HPDE6-E6E7 (cell line): ENCODE measurements at regions not wholly inside any gene's neighbourhood (a gene's known extent, or its start where the extent isn't known, plus 50 kb on each side); places are given as distances from the start of the nearest gene placed in this dataset.

Experiments
- DNase-seq: peaks from one replicate; pipeline ENCODE4 v3.0.0; 2011; ENCODE audit warnings: missing footprints; ENCODE audit errors: extremely low spot score

DNA sequence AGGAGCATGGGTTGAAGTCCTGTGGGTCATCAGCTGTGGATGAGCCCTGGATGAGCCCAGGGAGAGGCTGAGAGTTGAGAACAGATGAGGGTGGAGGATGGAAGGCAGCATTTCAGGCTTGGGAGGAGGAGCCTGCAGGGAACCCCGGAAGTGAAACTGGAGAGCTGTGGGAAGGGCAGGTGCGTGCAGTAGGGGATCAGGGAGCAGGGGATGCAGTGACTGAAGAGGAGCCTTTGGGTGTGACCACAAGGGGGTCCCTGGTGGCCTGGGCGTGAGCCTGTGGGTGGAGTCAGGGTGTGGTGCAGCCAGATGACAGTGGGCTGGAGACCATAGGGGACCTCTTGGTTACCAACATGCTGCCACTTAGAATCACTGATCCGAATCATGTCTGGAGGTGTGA is 115.5 kb downstream of the PAPOLA start:
- DNase-seq, result no peak

- no peak for DNase-seq
Observed at GRCh38 chr14:96622926-96623325, 120.7 kb downstream of the PAPOLA start.

DNA sequence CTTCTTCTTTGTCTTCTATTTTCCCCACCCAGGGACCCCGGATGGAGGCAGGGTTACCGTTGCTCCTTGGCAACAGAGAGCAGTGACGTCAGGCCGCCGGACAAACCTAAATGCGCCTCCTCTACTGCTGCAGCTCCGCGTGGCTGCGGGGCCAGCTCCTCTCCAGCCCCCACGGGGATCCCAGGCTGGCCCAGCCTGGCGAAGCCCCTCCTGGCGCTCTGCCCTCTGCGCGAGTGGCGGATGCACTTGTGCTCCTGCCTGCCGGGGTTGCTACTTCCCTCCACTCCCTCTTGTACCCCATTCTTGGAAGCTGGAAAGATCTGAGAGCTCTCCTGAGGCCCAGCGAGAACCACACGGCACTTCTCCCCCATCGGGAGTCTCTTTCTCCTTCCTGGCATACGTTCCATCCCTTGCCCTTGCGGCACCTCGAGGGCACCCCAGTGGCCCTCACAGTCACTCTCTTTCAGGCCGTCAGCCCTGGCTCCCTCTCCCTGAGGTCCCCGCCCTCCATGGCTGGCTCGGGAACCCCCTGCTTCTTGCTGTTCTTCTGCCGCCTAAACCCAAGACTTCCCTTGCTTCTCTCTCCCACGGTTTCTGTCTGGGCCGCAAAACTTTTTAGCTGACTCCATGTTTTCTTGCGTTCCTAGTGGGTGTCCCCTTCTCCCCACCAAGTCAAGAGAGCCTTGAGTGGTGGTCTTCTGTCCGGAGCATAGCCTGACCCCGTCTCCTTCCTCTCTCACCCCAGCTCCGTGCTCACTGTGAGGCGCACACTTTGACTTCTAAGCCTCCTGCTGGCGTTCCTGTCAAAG is 121.7 kb downstream of the PAPOLA start:
- no peak for DNase-seq

- no peak for DNase-seq
Observed at GRCh38 chr14:96624661-96625425, 122.7 kb downstream of the PAPOLA start.

GRCh38 chr14:96625426-96625985 is 123.3 kb downstream of the PAPOLA start:
- no peak for DNase-seq

GRCh38 chr14:96626121-96626768 is 124.1 kb downstream of the PAPOLA start:
- no peak for DNase-seq

GRCh38 chr14:96626916-96627315 is 124.7 kb downstream of the PAPOLA start:
- DNase-seq, result no peak

GRCh38 chr14:96627386-96627785 is 125.2 kb downstream of the PAPOLA start:
- no peak for DNase-seq

DNA sequence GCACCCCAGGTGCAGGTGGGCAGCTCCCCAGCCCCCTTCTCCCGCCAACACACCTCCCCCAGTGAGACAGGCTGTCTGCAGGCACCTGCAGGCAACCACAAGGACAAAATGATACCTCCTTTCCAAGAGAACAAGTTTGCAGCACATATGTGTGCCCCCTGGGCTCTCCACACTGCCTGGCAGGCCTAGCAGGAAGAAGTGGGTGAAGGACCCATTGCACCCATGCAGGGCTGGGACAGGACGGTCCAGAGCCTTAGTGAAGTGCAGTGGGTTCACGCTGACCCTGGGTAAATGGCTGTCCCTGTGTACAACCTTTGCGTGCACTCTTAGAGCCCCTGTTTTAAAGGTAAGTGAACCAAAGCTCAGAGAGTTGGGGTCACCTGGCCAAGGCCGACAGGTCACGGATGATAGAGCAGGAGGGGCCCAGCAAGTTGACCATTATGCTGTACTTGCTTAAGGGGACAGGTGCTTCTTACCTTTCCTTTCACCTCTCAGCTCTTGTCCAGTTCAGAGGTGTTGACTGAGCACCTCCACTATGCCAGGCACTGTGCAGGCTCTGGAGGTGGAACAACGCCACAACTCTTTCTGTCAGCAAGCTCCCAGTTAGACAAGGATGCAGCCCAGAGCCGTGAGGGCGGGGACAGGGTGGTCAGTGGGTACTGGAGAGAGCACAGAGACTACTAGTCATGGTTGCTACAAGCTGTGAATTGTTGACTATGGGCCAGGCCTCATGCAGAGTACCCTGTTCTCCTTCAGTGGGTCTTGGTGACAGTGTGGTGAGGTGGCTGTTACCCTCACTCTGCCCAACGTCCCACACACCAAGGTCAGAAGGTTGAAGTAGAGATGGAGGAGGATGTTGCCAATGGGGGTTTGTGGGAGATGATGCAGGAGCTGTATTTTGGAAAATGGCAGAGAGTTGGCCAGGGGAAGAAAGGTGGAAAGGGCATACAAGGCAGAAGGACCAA is 125.9 kb downstream of the PAPOLA start:
- DNase-seq, result no peak

GRCh38 chr14:96629082-96629481 is 126.9 kb downstream of the PAPOLA start:
- DNase-seq, result no peak

GRCh38 chr14:96629558-96630222 is 127.5 kb downstream of the PAPOLA start:
- DNase-seq, result no peak

DNA sequence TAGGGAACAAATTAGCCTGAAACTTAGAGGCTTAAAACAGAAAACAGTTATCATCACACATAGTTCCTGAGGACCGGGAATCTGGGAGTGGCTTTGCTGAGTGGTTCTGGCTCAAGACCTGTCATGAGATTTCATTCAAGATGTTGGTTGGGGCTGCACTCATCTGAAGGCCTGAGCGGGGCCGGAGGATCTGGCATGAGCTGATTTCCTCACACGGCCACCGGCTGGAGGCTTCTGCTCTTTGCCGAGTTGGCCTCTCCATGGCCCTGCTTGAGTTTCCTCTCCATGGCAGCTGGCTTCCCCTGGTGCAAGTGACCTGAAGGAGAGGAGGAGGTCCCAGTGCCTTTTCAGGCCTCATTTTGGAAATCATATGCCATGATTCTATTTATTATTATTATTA is 128.1 kb downstream of the PAPOLA start:
- DNase-seq, result no peak

- no peak for DNase-seq
Observed at GRCh38 chr14:96631030-96631429, 128.8 kb downstream of the PAPOLA start.

DNA sequence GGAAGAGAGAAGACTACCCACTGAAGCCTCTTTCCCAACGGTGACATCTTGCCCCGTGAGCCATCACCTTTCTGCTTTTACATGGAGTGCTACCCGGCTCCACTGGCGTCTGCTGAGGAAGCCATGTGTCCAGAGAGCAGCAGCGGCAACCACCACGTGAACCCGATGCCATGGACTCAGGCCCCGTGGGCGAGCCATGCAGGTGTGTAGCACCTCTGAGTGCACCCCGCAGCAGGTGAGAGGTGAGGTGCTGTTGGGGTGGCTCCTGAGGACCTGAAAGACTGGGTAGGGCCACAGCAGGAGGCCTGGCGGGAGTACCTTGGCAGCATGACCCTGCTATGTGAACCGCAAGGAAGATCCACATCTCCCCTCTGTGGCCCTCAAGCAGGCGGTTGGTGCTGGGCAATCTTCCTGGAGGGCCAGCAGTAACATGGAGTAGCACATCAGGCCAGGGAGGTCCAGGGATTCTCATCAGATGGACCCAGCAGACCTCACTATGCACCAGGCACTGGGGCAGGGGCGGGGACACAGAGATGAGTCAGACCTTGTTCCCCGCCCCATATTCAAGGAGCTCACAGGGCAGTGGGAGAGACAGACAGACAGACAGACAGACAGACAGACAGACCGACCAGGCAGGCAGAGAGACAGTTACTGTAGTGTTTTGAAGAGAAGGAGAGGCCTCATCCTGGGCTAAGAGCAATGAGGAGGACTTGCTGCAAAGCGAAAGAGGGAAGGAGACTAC is 129.6 kb downstream of the PAPOLA start:
- no peak for DNase-seq

DNA sequence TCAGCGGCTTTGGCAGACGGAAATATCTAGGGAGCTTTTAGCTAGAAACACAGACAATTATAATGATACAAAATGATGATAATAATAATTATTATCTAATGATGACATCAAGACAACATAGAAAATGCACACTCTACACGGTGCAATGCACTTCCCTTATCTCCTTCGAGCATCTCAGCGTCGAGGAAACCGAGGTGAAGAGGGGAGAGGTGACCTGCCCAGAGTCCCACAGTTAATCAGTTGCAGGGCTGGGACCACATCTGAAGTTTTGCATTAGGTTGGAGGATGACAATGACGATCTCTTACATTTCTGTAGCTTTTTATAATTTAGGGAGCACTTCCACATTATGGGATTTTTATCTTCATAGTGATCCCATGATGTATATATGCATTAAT is 130.2 kb downstream of the PAPOLA start:
- DNase-seq, result no peak

- no peak for DNase-seq
Observed at GRCh38 chr14:96633096-96633495, 130.9 kb downstream of the PAPOLA start.

- DNase-seq, result no peak
Observed at GRCh38 chr14:96634481-96634880, 132.3 kb downstream of the PAPOLA start.

GRCh38 chr14:96634896-96635295 is 132.7 kb downstream of the PAPOLA start:
- no peak for DNase-seq

DNA sequence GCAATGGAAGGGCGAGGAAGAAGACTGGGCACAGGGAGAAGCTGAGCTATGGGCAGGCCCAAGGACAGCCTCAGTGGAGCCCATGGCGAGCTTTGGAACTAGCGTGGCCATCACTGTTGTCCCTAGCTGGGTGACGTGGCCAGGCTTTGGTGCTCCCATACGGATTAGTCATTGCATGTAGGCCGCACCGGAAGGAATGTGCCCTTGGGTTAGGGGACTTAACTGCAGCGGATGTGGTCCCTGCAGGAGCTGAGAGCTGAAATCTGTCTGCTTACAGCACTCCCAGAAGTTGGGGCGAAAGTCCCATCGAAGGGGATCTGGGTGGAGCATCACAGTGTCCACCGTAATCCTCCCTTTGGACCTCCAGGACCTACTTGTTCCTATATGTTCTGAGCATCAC is 133.7 kb downstream of the PAPOLA start:
- DNase-seq, result no peak

DNA sequence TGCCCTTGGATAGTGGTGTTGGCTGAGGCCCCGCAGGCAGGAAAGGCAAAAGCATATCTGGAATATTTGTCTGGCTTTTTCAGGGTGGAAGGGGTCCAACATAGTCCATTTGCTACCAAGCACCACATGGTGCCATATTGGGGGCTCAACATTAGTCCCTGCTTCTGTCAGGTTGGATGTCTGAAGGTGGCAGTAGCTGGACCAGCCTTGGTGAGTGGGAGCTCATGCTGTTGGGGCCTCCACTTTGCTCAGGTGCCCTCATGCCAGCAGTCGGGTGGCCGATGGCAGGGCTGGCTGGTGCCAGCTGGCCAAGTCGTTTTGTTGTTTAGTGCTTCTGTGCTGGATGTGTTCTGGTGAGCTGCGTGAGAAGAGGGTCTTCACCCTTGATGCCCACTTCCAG is 135.3 kb downstream of the PAPOLA start:
- DNase-seq, result no peak
